NCI-H2227 (cell line): ENCODE measurements at regions not wholly inside any gene's neighbourhood (a gene's known extent, or its start where the extent isn't known, plus 50 kb on each side); places are given as distances from the start of the nearest gene placed in this dataset.

Experiments
- DNase-seq: peaks from one replicate; lab custom pipeline; 2025; ENCODE audit not compliant: unreplicated experiment; lab: John Stamatoyannopoulos, UW

GRCh38 chr4:67051000-67051789 is 494.1 kb downstream of the CENPC start:
- no peak for DNase-seq

DNA sequence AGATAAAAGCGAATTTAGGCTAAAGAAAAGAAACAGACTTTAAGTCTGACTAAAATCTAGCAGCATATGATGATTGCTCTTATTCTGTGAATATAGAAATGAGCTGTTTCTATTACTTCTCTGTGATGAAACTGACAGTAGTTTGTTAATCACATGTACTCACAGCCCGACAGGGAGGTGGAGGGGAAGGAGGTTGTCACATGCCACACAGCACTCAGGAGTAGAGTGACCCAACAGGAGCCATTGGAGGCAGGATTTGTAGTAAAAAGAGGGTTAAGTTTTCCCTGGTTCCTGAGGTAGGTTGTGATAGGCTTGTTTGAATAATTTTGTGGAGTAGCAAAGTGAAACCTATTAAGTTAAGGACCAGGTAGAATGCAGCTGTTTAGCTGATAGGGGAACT is 495.9 kb downstream of the CENPC start:
- no peak for DNase-seq

DNA sequence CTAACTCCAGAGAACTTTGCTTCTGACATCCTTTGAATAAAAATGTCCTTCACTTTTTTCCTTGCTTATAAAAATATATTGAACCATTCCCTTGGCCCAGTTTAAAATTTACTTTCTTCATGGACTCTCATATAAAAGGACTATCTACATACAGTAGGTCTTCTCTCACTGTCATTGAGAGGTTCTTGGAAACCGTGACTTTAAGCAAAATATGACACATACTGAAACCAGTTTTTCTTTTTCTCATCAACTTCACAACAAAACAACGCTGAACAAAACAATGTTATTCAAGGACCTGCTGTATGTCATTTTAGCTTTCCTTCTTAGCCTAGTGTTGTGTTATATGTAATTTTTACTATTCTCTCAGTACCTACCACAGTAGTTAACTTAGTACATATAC is 496.8 kb downstream of the CENPC start:
- DNase-seq = no peak

DNA sequence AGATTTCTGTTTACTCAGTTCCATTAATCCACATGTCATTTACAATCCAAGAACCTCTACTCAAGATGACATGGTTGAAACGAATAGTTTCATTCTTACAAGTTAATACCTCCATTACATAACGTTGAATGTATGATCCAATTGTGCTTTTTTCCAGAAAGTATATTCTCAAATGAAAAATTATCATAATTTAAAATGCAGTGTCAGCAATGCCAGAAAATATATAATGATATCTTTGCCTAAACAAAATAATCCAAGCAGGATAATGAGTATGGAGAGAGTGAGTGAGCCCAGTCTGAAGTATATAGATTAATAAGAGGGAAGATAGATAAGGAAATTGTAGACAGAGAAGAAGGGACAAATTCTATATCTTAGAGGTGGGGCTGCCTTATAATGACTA is 505.0 kb downstream of the CENPC start:
- DNase-seq = no peak

DNA sequence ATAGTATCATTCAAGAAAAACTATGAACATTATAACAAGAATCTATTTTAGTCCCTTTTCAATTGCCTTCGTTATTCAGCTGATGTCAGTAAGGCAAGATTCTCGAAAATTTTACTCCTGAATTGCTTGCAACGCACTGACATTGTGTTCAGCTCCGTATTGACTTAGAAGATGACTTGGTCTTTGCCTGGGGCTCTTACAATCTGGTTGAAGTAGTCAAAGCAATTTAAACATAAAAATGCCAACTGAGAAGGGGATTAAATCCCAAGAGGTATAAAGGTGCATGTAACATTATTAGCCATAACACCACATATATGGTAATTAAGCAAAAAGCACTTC is 507.1 kb downstream of the CENPC start:
- no peak for DNase-seq

DNA sequence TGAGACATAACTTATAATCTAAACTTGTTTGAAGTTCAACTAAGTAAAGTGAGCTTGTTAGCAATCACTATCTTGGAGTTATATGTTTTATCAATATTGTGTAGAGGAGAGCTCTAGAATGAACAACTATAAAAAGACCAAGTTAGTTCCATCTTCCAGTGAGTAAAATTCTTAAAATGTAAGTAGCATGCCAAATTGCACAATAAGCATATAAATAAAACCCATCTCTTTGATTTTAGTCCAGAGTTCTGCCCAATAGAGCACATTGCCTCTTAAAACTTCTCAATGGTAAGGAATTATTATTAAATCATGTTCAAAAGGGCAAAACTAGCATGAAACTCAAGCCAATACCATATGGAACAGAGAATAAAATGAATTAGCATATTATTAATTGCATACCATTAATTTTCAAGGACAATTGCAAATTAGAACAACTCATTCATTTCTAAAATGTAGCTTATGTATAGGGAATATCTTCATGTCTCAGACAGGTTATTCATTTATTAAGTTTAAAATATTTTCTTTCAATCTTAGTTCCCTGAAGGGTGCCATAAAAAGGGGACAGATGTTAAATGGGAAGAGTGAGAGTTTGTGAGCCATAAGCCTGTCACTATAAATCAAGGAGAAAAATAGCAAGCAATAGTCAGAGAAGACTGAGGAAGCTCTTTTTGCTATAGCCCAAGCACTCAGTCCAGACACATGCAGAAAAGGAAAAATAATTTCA is 507.6 kb downstream of the CENPC start:
- no peak for DNase-seq

GRCh38 chr4:67036791-67037190 is 508.5 kb downstream of the CENPC start:
- no peak for DNase-seq

GRCh38 chr4:67035986-67036385 is 509.3 kb downstream of the CENPC start:
- DNase-seq = no peak

DNA sequence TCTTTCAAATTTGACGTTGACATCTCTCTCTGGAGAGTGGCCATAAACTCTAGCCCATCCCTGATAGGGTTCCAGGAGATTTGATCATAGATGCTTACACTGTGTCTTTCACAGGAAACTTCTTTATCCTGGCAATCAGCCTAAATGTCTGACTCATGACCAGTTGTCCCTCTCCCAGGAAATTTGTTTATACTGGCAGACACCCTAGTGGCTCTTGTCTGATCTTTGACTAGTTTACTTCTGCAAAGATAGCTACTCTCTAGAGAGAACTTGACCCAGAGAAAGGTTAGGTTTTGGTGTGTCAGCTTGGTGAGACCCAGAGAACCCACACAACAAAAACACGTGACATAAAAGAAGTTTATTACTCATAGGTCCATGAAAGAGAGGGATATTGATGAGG is 509.8 kb downstream of the CENPC start:
- DNase-seq = no peak

DNA sequence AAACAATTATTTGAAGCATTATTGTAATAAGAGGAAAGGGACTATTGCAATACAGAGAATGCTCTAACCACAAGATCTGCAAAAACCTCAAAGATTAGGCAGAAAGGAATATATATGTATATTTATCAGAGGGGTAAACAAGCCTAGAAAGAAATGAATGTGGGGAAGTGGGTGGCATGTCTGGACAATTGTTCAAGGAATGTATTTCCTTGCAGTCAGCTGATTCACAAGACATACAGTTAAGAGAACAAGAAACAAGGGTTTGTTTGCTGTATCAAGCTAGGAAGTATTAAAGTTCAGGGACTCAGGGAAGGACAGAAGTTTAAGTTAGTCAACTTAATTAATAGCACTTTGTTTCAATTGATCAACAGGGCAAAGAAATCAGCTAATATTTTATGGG is 514.7 kb downstream of the CENPC start:
- DNase-seq = no peak

DNA sequence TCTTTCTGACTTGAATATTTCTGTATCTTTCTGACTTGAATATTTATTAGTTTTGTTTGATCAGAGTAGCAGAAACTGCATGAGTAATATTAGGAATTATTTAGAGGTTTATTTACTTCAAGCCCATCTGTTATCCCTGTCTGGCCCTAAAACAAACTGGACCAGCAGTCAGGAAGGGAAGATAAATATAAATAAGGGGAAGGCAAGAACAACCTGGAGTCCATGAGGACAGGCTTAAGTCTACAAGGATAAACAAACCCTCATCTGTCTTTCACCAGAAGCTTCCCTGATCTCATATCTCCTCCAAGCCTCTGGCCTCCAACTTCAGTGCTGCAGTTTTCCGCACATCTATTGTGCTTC is 524.9 kb downstream of the CENPC start:
- DNase-seq = no peak

- no peak for DNase-seq
Measured at GRCh38 chr4:67019686-67020437, 525.4 kb downstream of the CENPC start.

DNA sequence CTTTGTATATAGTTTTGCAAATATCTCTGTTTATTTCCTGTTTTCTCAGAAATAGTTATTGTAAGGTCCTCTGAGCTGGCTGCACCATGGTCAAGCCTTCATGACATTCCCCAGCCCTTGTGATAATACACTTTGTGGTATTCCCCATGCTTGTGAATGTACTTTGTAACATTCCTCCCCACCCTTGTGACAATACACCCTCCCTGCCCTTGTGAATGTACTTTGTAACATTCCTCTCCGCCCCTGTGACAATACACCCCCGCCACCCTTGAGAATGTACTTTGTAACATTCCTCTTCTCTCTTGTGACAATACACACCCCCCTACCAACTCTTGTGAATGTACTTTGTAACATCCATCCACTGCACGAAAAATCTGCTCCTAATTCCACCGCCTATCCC is 530.7 kb downstream of the CENPC start:
- no peak for DNase-seq

- no peak for DNase-seq
Measured at GRCh38 chr4:67006791-67007190, 538.5 kb downstream of the CENPC start.

GRCh38 chr4:66991521-66991920 is 553.8 kb downstream of the CENPC start:
- no peak for DNase-seq

GRCh38 chr4:66974665-66975064 is 570.6 kb downstream of the CENPC start:
- DNase-seq = no peak

DNA sequence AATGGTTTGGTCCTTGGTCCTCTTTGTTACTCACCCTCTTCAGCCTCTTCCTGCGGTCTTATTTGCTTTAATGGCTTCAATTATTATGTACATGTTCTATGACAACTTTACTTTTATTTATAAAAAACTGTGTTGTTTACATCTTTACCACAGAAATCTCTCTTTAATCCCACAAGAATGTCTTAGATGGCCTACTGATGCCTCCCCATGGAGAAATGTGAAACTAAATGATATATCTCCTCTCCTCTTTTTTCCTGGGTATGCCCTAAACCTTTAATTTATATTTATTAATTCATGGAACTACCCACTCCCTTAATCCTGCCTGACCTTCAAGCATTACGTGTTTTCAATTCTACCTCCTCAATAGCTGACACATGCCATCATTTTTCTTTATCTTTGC is 573.2 kb downstream of the CENPC start:
- no peak for DNase-seq

DNA sequence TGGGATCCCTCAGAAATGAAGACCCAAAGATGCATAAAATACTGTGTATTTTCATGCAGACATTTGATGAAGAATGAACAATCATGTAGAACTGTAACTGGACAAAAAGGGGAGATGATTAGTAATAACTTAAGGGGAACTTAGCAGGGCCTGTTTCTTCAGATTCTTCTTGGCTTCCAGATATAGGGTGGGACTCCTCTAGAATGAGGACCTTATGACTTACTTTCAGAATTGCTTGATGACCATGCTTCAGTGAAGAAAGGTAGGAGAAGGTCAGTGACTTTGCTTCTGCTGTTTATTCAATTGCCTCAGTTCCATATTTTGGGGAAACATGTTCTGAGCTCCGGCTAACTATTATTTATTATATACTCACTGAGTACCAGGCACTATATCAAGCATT is 580.8 kb downstream of the CENPC start:
- DNase-seq = no peak

GRCh38 chr4:66963084-66963483 is 582.2 kb downstream of the CENPC start:
- DNase-seq = no peak

GRCh38 chr4:66959207-66959606 is 586.1 kb downstream of the CENPC start:
- DNase-seq = no peak

DNA sequence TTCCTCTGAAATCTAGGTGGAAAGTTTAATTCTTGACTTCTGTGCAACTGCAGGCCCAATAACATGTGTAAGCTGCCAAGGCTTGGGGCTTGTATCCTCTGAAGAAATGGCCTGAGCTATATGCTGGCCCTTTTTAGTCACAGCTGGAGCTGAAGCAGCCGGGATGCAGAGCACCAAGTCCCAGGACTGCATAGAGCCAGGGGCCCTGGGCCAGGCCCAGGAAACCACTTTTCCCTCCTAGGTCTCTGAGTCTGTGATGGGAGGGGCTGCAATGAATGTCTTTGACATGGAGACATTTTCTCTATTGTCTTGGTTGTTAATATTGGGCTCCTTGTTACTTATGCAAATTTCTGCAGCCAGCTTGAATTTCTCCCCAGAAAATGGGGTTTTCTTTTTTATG is 588.5 kb downstream of the CENPC start:
- no peak for DNase-seq

DNA sequence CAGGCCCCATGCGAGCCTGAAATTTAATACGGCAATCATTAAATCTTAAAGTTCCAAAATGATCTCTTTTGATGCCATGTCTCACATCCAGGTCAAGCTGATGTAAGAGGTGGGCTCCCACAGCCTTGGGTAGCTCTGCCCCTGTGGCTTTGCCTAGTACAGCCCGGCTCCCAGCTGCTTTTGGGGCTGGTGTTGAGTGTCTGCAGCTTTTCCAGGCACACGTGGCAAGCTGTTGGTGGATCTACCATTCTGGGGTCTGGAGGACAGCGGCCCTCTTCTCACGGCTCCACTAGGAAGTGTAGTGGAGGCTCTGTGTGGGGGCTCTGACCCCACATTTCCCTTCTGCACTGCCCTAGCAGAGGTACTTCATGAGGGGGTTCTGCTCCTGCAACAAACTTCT is 588.9 kb downstream of the CENPC start:
- DNase-seq = no peak
